KBM-7 (cell line): ENCODE measurements at regions not wholly inside any gene's neighbourhood (a gene's known extent, or its start where the extent isn't known, plus 50 kb on each side); places are given as distances from the start of the nearest gene placed in this dataset.
"Not testable (repeated sequence)": the region's sequence is repeated elsewhere in the genome, so short reads cannot be mapped to it uniquely, and the experiment has no call there.

ENCODE experiments used
- DNase-seq: peaks from one replicate; pipeline ENCODE4 v3.0.0-alpha.2; 2015
- in situ Hi-C: fragments of 300-500 bp; cut with MboI; formaldehyde crosslinking; loops from 2 replicates; pipeline ENCODE4 v1.14.3; 2020; ENCODE audit warnings: low sequenced_read_pairs, low pct_unique_long_range_greater_than_20kb, mixed read lengths

GRCh38 chr9:138174954-138175353, 297.4 kb downstream of the CACNA1B start:
- DNase-seq, in situ Hi-C loops: not testable (repeated sequence)

- in situ Hi-C loops: not testable (repeated sequence)
Observed at GRCh38 chr9:138175354-138175753, 297.8 kb downstream of the CACNA1B start.

GRCh38 chr9:138177091-138177490, 299.5 kb downstream of the CACNA1B start:
- DNase-seq, in situ Hi-C loops: not testable (repeated sequence)

More at GRCh38 chr9:138175354-138175753, 297.8 kb downstream of the CACNA1B start:
- not testable (repeated sequence) for DNase-seq

- in situ Hi-C loops, DNase-seq: not testable (repeated sequence)
Observed at GRCh38 chr9:138179003-138179402, 301.4 kb downstream of the CACNA1B start.

- in situ Hi-C loops, DNase-seq: not testable (repeated sequence)
Observed at GRCh38 chr9:138179671-138180070, 302.1 kb downstream of the CACNA1B start.

- DNase-seq, in situ Hi-C loops: not testable (repeated sequence)
Observed at GRCh38 chr9:138181963-138182362, 304.4 kb downstream of the CACNA1B start.

- in situ Hi-C loops, DNase-seq: not testable (repeated sequence)
Observed at GRCh38 chr9:138197156-138197555, 319.6 kb downstream of the CACNA1B start.

- in situ Hi-C loops, DNase-seq: not testable (repeated sequence)
Observed at GRCh38 chr9:138198963-138199362, 321.4 kb downstream of the CACNA1B start.

GRCh38 chr9:138199917-138200316, 322.3 kb downstream of the CACNA1B start:
- in situ Hi-C loops, DNase-seq: not testable (repeated sequence)

GRCh38 chr9:138200481-138201142, 323.0 kb downstream of the CACNA1B start:
- not testable (repeated sequence) for DNase-seq

GRCh38 chr9:138201167-138201889, 323.7 kb downstream of the CACNA1B start:
- DNase-seq, in situ Hi-C loops: not testable (repeated sequence)

More at GRCh38 chr9:138200481-138201142, 323.0 kb downstream of the CACNA1B start:
- in situ Hi-C loops: not testable (repeated sequence)

GRCh38 chr9:138202043-138202442, 324.5 kb downstream of the CACNA1B start:
- in situ Hi-C loops, DNase-seq: not testable (repeated sequence)

GRCh38 chr9:138203304-138203703, 325.7 kb downstream of the CACNA1B start:
- in situ Hi-C loops: not testable (repeated sequence)

GRCh38 chr9:138203872-138204271, 326.3 kb downstream of the CACNA1B start:
- DNase-seq, in situ Hi-C loops: not testable (repeated sequence)

More at GRCh38 chr9:138203304-138203703, 325.7 kb downstream of the CACNA1B start:
- not testable (repeated sequence) for DNase-seq

GRCh38 chr9:138206108-138206507, 328.5 kb downstream of the CACNA1B start:
- in situ Hi-C loops, DNase-seq: not testable (repeated sequence)

GRCh38 chr9:138207300-138208179, 330.0 kb downstream of the CACNA1B start:
- DNase-seq, in situ Hi-C loops: not testable (repeated sequence)

- in situ Hi-C loops, DNase-seq: not testable (repeated sequence)
Observed at GRCh38 chr9:138209071-138209644, 331.6 kb downstream of the CACNA1B start.

- DNase-seq, in situ Hi-C loops: not testable (repeated sequence)
Observed at GRCh38 chr9:138210388-138210986, 332.9 kb downstream of the CACNA1B start.
